Forelimb muscle (tissue), 1 donor: ENCODE measurements at regions not wholly inside any gene's neighbourhood (a gene's known extent, or its start where the extent isn't known, plus 50 kb on each side); places are given as distances from the start of the nearest gene placed in this dataset.

ENCODE experiments used
- DNase-seq: peaks from one replicate; pipeline ENCODE4 v3.0.0-alpha.2; 2013; ENCODE audit warnings: low read depth

DNA sequence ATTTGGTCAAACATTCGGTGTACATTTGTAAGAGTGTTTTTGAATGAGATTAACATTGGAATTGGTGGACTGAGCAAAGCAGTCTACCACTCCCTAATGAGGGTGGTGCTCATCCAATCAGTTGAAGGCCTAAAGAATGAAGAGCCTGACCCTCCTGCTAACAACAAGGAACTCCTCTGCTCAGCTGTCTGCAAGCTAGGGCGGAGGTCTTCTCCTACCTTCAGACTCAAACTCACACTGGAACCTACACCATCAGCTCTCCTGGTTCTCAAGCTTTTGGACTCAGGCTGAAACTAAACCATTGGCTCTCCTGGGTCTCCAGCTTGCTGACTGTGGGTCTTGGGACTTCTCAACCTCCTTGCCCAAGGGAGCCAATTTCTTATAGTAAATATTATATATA lies 55.5 kb upstream of the NPAS2 start:
- DNase-seq, result no peak

DNA sequence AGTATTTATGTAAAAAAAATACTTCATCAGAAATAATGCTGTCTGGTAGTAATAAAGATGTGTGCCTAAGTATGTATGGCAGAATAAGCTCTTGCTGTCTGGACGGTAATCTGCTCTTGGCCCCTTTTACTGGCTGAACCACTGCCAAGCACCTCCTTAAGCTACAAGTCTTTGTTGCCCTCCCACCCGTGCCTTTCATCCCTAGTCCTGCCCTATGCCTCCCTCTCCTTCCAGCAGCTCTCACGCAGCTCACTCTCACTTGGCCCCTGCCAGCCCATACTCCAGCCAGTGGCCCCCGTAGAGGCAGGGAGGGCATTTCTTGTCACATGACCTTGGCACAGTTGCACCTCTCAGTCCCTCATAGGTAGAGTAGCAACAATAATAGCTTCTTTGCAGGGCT lies 54.5 kb upstream of the NPAS2 start:
- no peak for DNase-seq

DNA sequence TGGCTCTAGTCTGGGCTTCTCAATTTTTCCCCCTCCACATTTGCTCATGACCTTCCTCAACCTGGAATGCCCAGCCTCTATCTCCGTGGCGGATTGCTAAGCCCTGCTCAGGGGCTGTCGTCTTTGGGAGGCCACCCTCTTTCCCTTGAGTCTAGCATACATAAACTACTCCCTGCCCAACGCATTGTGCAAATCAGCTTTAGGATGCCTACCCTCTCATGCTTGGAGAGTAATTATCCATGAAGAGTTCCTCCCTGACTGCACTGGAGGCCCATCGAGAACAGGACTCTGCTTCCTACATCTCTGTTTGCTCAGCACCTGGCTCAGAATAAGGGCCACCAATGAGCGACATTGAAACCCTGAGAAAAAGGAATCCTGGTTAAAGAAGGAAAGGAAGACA lies 53.7 kb upstream of the NPAS2 start:
- DNase-seq, result no peak

DNA sequence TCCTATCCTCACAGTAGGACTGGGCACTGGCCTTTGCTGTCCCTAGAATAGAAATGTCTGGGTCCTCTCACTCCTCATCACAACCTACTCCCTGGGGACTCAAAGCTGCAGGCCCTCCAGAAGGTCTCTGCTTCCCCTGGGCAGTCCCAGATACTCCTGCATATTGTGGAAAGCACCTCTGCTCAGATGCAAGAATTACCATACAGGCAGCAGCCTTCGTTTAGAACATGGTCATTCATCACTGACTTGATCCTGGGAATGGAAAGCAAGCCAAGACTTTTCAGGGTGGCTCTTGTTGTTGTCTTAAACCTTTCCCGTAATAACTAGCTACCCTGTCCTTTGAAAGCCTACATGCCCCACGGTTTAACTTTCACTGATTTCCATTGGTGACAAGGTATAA lies 53.1 kb upstream of the NPAS2 start:
- no peak for DNase-seq

DNA sequence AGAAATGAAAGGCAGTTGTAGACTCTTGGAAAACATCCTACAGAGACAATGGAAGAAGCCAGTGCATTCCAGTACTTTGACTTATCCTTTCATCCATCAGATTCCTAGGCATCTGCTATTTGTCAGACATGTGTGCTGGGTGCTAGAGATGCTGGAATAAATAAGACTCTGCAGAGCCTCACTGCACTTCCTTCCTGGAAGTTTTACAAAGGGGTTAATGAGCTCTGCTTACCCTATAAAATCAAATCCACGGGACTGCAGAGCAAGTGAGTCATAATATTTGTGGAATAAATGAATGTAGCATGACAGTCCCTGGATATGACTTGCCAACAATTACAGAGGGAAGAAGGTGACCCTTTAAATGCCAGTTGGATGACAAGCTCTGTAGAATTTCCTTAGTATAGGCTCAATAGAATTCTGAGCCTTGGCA lies 52.7 kb upstream of the NPAS2 start:
- DNase-seq, result no peak

DNA sequence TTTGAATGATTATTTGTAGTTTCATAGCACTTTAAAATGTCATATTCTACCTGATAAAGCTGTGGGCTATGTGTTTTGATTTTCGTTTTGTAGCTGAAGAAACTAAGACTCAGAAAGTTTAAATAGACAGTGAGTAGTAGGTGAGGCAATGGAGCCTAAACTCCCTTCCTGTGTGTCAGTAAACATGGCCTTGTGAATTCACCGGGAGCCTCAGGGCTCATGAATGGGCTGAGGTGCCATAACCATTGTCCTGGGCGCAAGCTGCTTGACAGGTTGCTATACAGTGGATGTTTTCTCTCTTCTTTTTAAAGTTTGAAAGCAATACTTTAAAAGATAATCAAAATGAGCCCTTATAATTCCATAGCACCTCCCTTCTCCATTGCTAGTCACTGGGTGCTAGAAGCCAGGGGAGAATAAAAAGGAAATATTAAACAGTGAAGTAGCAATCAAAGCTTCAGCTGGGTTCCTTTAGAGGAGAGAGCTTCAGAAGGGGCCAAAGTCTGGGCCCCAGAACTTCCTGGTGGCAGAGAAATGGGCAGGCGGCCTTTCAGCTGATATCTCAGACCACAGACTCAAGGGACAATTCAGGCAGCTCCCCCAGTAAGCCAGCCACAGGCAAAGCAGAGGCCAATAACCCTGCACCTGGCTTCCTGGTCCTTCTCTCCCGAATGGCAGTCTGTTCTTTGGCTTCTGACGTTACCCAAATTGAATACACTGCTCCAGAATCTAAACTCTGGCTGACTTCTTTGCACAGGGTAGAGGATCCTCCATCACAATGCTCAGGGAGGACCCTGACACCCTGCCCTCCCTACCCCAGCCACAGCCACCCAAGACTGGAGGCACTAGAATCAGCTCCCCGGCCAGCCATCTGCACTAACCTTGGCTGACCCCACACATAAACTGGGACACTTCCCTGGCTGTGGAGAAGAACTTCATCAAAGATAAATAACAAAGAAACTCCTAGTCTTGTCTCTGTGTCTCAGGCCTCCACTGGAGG lies 51.8 kb upstream of the NPAS2 start:
- no peak for DNase-seq
